KMS-11 (cell line): ENCODE measurements at regions not wholly inside any gene's neighbourhood (a gene's known extent, or its start where the extent isn't known, plus 50 kb on each side); places are given as distances from the start of the nearest gene placed in this dataset.

ENCODE experiments used
- H2AFZ ChIP-seq: fragments of 200-600 bp; sonication (generic); 2 replicates; pipeline ENCODE4 v1.6.1; 2016; ENCODE audit warnings: antibody characterized with exemption, mixed run types, low read depth
- H3K27ac ChIP-seq: fragments of 200-600 bp; sonication (generic); 2 replicates; pipeline ENCODE4 v1.6.1; 2016; ENCODE audit warnings: mild to moderate bottlenecking, mixed run types
- H3K27me3 ChIP-seq: fragments of 200-600 bp; sonication (generic); 2 replicates; pipeline ENCODE4 v1.6.1; 2017; ENCODE audit warnings: mild to moderate bottlenecking, low read depth, mixed run types, moderate library complexity; ENCODE audit not compliant: insufficient read depth
- H3K36me3 ChIP-seq: fragments of 200-600 bp; sonication (generic); 2 replicates; pipeline ENCODE4 v1.6.1; 2017; ENCODE audit warnings: mild to moderate bottlenecking, mixed run types; ENCODE audit not compliant: insufficient read depth
- H3K4me1 ChIP-seq: fragments of 200-600 bp; sonication (generic); 2 replicates; pipeline ENCODE4 v1.6.1; 2016; ENCODE audit warnings: mild to moderate bottlenecking, low read depth, mixed run types; ENCODE audit not compliant: poor library complexity, severe bottlenecking
- H3K4me2 ChIP-seq: fragments of 200-600 bp; sonication (generic); 2 replicates; pipeline ENCODE4 v1.7.0; 2016; ENCODE audit warnings: mild to moderate bottlenecking, mixed run types
- H3K4me3 ChIP-seq: fragments of 200-600 bp; sonication (generic); IDR thresholded peaks from 2 replicates; pipeline ENCODE4 v1.6.1; 2017; ENCODE audit warnings: low read depth, low read length, mixed read lengths; ENCODE audit not compliant: insufficient read depth
- H3K79me2 ChIP-seq: fragments of 200-600 bp; sonication (generic); 2 replicates; pipeline ENCODE4 v1.6.1; 2016; ENCODE audit warnings: low read depth, mixed run types; ENCODE audit not compliant: insufficient read depth
- H3K9ac ChIP-seq: fragments of 200-600 bp; sonication (generic); 2 replicates; pipeline ENCODE4 v1.6.1; 2016; ENCODE audit warnings: mild to moderate bottlenecking, mixed run types
- H4K20me1 ChIP-seq: fragments of 200-600 bp; sonication (generic); 2 replicates; pipeline ENCODE4 v1.6.1; 2016; ENCODE audit warnings: mild to moderate bottlenecking, mixed run types; ENCODE audit not compliant: insufficient read depth
- CTCF ChIP-seq: fragments of 200-600 bp; sonication (generic); conservative IDR thresholded peaks from 2 replicates; pipeline ENCODE4 v1.6.1; 2017; ENCODE audit warnings: low read depth, mild to moderate bottlenecking, antibody characterized with exemption, low read length, moderate library complexity, mixed read lengths

GRCh38 chr1:165056914-165057313 is 299.6 kb downstream of the LMX1A start:
- Histone ChIP-seq H3K4me1 (no peaks in the 10 kb centered on the region), H3K4me2 (no peak overlapping the region), H4K20me1 (no peaks in the 10 kb centered on the region), H3K27me3 (no peaks in the 10 kb centered on the region), H3K36me3 (no peaks in the 10 kb centered on the region), H3K9ac (no peak overlapping the region), H2AFZ (no peak overlapping the region), H3K79me2 (no peaks in the 10 kb centered on the region), H3K4me3 (no peak overlapping the region), H3K27ac (no peak overlapping the region)
- TF ChIP-seq CTCF: no peak

DNA sequence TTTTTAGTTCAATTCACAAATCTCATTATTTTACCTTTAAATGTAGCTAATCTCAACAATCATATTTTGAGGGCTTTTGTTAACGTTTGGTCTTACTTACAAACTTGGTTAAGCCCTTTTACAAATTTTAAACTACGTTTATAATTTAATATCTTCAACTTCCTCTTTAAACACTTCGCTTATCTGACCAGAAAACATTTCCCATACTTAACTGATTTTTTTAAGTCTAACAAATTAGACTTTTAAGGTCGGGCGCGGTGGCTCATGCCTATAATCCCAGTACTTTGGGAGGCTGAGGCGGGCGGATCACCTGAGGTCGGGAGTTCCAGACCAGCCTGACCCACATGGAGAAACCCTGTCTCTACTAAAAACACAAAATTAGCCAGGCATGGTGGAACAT is 300.9 kb downstream of the LMX1A start:
- Histone ChIP-seq H3K4me3 (no peak overlapping the region), H3K36me3 (no peaks in the 10 kb centered on the region), H3K9ac (no peak overlapping the region), H3K27me3 (no peaks in the 10 kb centered on the region), H4K20me1 (no peaks in the 10 kb centered on the region), H3K79me2 (no peaks in the 10 kb centered on the region), H3K4me2 (no peak overlapping the region), H3K4me1 (no peaks in the 10 kb centered on the region), H2AFZ (no peak overlapping the region), H3K27ac (no peak overlapping the region)
- TF ChIP-seq CTCF: no peak

- no peak overlapping the region for H3K9ac ChIP-seq
- no peaks in the 10 kb centered on the region for H3K27me3 ChIP-seq
- no peak overlapping the region for H3K4me3 ChIP-seq
- H2AFZ ChIP-seq: no peak overlapping the region
- H4K20me1 ChIP-seq: no peaks in the 10 kb centered on the region
- H3K4me1 ChIP-seq: no peaks in the 10 kb centered on the region
- H3K4me2 ChIP-seq: no peak overlapping the region
- H3K27ac ChIP-seq: no peak overlapping the region
- no peaks in the 10 kb centered on the region for H3K79me2 ChIP-seq
- no peaks in the 10 kb centered on the region for H3K36me3 ChIP-seq
- no peak for TF ChIP-seq CTCF
Observed at GRCh38 chr1:165054627-165055026, 301.9 kb downstream of the LMX1A start.

- no peaks in the 10 kb centered on the region for H3K36me3 ChIP-seq
- no peak overlapping the region for H3K4me2 ChIP-seq
- no peak for TF ChIP-seq CTCF
- H3K4me1 ChIP-seq: no peaks in the 10 kb centered on the region
- H4K20me1 ChIP-seq: no peaks in the 10 kb centered on the region
- no peak overlapping the region for H3K27ac ChIP-seq
- H3K79me2 ChIP-seq: no peaks in the 10 kb centered on the region
- no peaks in the 10 kb centered on the region for H3K27me3 ChIP-seq
- no peak overlapping the region for H2AFZ ChIP-seq
- H3K4me3 ChIP-seq: no peak overlapping the region
- H3K9ac ChIP-seq: no peak overlapping the region
Observed at GRCh38 chr1:165053351-165053750, 303.2 kb downstream of the LMX1A start.

DNA sequence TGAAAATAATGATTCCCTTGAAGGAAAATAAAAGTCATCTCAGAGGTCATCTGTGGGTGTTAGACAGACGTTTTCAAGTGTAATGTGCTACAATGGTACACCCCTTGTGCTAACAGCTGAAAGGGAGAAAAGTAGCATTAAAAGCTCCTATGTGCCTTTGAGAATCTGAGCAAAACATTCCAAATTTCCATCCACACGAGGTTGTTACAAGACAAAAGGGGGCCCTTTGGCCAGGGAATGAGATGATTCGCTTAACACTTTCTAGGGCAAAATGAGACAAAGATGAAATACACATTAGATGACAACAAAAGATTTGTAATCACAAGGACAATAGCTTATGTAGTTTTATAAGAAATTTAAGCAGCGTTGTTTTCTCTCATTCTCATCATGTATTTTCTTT is 303.6 kb downstream of the LMX1A start:
- Histone ChIP-seq H3K4me1 (no peaks in the 10 kb centered on the region), H3K9ac (no peak overlapping the region), H4K20me1 (no peaks in the 10 kb centered on the region), H3K4me2 (no peak overlapping the region), H3K27ac (no peak overlapping the region), H2AFZ (no peak overlapping the region), H3K79me2 (no peaks in the 10 kb centered on the region), H3K27me3 (no peaks in the 10 kb centered on the region), H3K4me3 (no peak overlapping the region), H3K36me3 (no peaks in the 10 kb centered on the region)
- no peak for TF ChIP-seq CTCF
